ENCODE measurements at regions not wholly inside any gene's neighbourhood (a gene's known extent, or its start where the extent isn't known, plus 50 kb on each side); places are given as distances from the start of the nearest gene placed in this dataset.

- no peaks in the 10 kb centered on the region for H3K79me2 ChIP-seq (ENCODE audit: insufficient read depth)
- H4K20me1 ChIP-seq (ENCODE audit: insufficient read depth): no peaks in the 10 kb centered on the region
- no peak overlapping the region for H3K9ac ChIP-seq
- DNase-seq: no peak
- H3K9me2 ChIP-seq: no peaks in the 10 kb centered on the region
- 88% methylated on average over 3 of the region's 3 CpGs for WGBS (ENCODE audit: low lambda C conversion rate)
- ChIA-PET POLR2A (no interaction called here), CTCF (no interaction called here)
- no peaks in the 10 kb centered on the region for H3F3A ChIP-seq (replicated peaks; ENCODE audit: insufficient read depth)
- no peaks in the 10 kb centered on the region for H3K27me3 ChIP-seq (ENCODE audit: insufficient read depth)
- H3K4me3 ChIP-seq (ENCODE audit: low read depth in 2 of 2, low read length in 1 of 2): no peak overlapping the region
- peaks cover 0 to 4% of the 10 kb centered on the region in 2 experiments; a peak in 2 of 4 replicates for H3K4me1 ChIP-seq (ENCODE audit: control insufficient read depth in 1 of 2, insufficient read depth in 2 of 2, low read depth in 1 of 2, low read length in 1 of 2)
- no peak overlapping the region for H3K4me2 ChIP-seq
- no peaks in the 10 kb centered on the region for H3K9me3 ChIP-seq
- H2AFZ ChIP-seq (ENCODE audit: low read depth): no peak overlapping the region
- TF ChIP-seq PBX3 (IDR thresholded peaks at IDR 0.05): no peak
- TF ChIP-seq RAD21 (IDR thresholded peaks at IDR 0.05; ENCODE audit: low read length): no peak
- TF ChIP-seq GATA2 (CRISPR knock-in tag; IDR thresholded peaks at IDR 0.05): no peak
- TF ChIP-seq NRF1 (IDR thresholded peaks at IDR 0.05; ENCODE audit: low read depth, low read length): no peak
- no peak for TF ChIP-seq MAX (IDR thresholded peaks at IDR 0.05; ENCODE audit: low read depth)
- no peak for TF ChIP-seq FOXM1 (IDR thresholded peaks at IDR 0.05; ENCODE audit: low read depth)
- TF ChIP-seq EP300 (IDR thresholded peaks at IDR 0.05; ENCODE audit: borderline replicate concordance in 1 of 2, low read depth in 1 of 2, low read length in 1 of 2): no peak
- TF ChIP-seq EZH2phosphoT487 (IDR thresholded peaks at IDR 0.05; ENCODE audit: borderline replicate concordance, low read depth): no peak
- no peak for TF ChIP-seq FOSL2 (IDR thresholded peaks at IDR 0.05; ENCODE audit: borderline replicate concordance, low read depth)
- TF ChIP-seq MXI1 (IDR thresholded peaks at IDR 0.05; ENCODE audit: low read depth, low read length): no peak
- TF ChIP-seq USF1 (IDR thresholded peaks at IDR 0.05; ENCODE audit: borderline replicate concordance, low read depth): no peak
- TF ChIP-seq TAF1 (IDR thresholded peaks at IDR 0.05; ENCODE audit: borderline replicate concordance, low read depth, low read length): no peak
- no peak for TF ChIP-seq CTCF (IDR thresholded peaks at IDR 0.05)
- TF ChIP-seq RCOR1 (IDR thresholded peaks at IDR 0.05; ENCODE audit: low read length): no peak
- no peak for TF ChIP-seq REST (IDR thresholded peaks at IDR 0.05; ENCODE audit: low read depth, low read length)
- no peak for TF ChIP-seq MEF2A (IDR thresholded peaks at IDR 0.05; ENCODE audit: borderline replicate concordance, low read depth)
- TF ChIP-seq USF2 (IDR thresholded peaks at IDR 0.05; ENCODE audit: borderline replicate concordance, low read depth, low read length): no peak
- TF ChIP-seq GABPA (IDR thresholded peaks at IDR 0.05; ENCODE audit: low read depth): no peak
- no peak overlapping the region for H3K27ac ChIP-seq (ENCODE audit: low read depth in 2 of 2, low read length in 1 of 2)
- H3K36me3 ChIP-seq (replicated peaks in 1 of 2; ENCODE audit: control insufficient read depth in 1 of 2, insufficient read depth in 2 of 2, low read length in 1 of 2): no peaks in the 10 kb centered on the region
These were observed 171.9 kb upstream of the KITLG start for GRCh38 chr12:88752183-88752582.
